C4-2B (cell line): ENCODE measurements at regions not wholly inside any gene's neighbourhood (a gene's known extent, or its start where the extent isn't known, plus 50 kb on each side); places are given as distances from the start of the nearest gene placed in this dataset.

Experiments used
- H3K27ac ChIP-seq: fragments of 450-650 bp; 2 replicates; pipeline ENCODE4 v1.5.1; 2017
- CTCF ChIP-seq: fragments of 450-650 bp; conservative IDR thresholded peaks from 2 replicates; pipeline ENCODE4 v1.5.1; 2017; ENCODE audit warnings: mild to moderate bottlenecking
- ZFX ChIP-seq: fragments of 450-650 bp; IDR thresholded peaks from 2 replicates; pipeline ENCODE4 v1.6.1; 2017

- H3K27ac ChIP-seq = no peak overlapping the region
- TF ChIP-seq ZFX (no peak), CTCF (no peak)
These were observed 491.2 kb upstream of the LCORL start for GRCh38 chr4:18512718-18513117.

- H3K27ac ChIP-seq = no peak overlapping the region
- TF ChIP-seq ZFX (no peak), CTCF (no peak)
These were observed 490.2 kb upstream of the LCORL start for GRCh38 chr4:18511727-18512126.

- TF ChIP-seq ZFX (no peak), CTCF (no peak)
- H3K27ac ChIP-seq = no peak overlapping the region
These were observed 487.2 kb upstream of the LCORL start for GRCh38 chr4:18508786-18509185.

- TF ChIP-seq ZFX (no peak), CTCF (no peak)
- no peak overlapping the region for H3K27ac ChIP-seq
These were observed 459.4 kb upstream of the LCORL start for GRCh38 chr4:18480928-18481327.

GRCh38 chr4:18480342-18480741, 458.8 kb upstream of the LCORL start:
- no peak overlapping the region for H3K27ac ChIP-seq
- TF ChIP-seq CTCF (no peak), ZFX (no peak)

- TF ChIP-seq ZFX (no peak), CTCF (no peak)
- no peak overlapping the region for H3K27ac ChIP-seq
These were observed 458.3 kb upstream of the LCORL start for GRCh38 chr4:18479825-18480224.

- TF ChIP-seq ZFX (no peak), CTCF (no peak)
- H3K27ac ChIP-seq = no peak overlapping the region
These were observed 442.5 kb upstream of the LCORL start for GRCh38 chr4:18463987-18464559.
